ENCODE measurements at regions not wholly inside any gene's neighbourhood (a gene's known extent, or its start where the extent isn't known, plus 50 kb on each side); places are given as distances from the start of the nearest gene placed in this dataset.

- TF ChIP-seq NR1H2 (CRISPR knock-in tag; IDR thresholded peaks at IDR 0.05) (no peak), ZNF121 (CRISPR knock-in tag; IDR thresholded peaks at IDR 0.05) (no peak)
Observed at GRCh38 chr12:65593239-65593701, 231.0 kb upstream of the HMGA2 start (continued).

GRCh38 chr12:65594409-65594808 lies 229.9 kb upstream of the HMGA2 start:
- DNase-seq (ENCODE audit: low spot score): no peak
- Mint-ChIP-seq H3K27me3 (ENCODE audit: low read depth) (no peaks in the 10 kb centered on the region; the same call in 1 of the 2 replicates), H3K4me3 (peak overlapping the region; percentile 67), H3K36me3 (no peaks in the 10 kb centered on the region), H3K4me1 (peaks cover 50% of the 10 kb centered on the region), H3K9me3 (no peaks in the 10 kb centered on the region), H3K27ac (peak overlapping the region; percentile 68)
- ChIA-PET CTCF (interaction anchor here (1.8 to 2.5 kb wide), 2 partner anchors 8 to 38 kb away, joined by 11 to 18 read pairs; no protein-coding TSS in a partner anchor), POLR2A (interaction anchor here (0.7 kb wide), 1 partner anchor 8 kb away, joined by 3 read pairs; no protein-coding TSS in a partner anchor)
- ATAC-seq: no peak
- no peak for TF ChIP-seq TEAD1 (CRISPR knock-in tag; IDR thresholded peaks at IDR 0.05)

GRCh38 chr12:65595016-65595560 lies 229.2 kb upstream of the HMGA2 start:
- CTCF ChIA-PET: interaction anchor here (1.8 to 2.5 kb wide), 2 partner anchors 7 to 38 kb away, joined by 11 to 18 read pairs; no protein-coding TSS in a partner anchor
- peak; percentile 40 for ATAC-seq
- H3K4me3 Mint-ChIP-seq: peak overlapping the region; percentile 67

GRCh38 chr12:65596514-65597091 lies 227.7 kb upstream of the HMGA2 start:
- POLR2A ChIA-PET: no interaction called here
- Mint-ChIP-seq H3K9me3 (no peaks in the 10 kb centered on the region), H3K36me3 (no peaks in the 10 kb centered on the region), H3K4me1 (peaks cover 52% of the 10 kb centered on the region), H3K4me3 (no peak overlapping the region), H3K27me3 (ENCODE audit: low read depth) (no peaks in the 10 kb centered on the region; the same call in 1 of the 2 replicates), H3K27ac (no peak overlapping the region)
- DNase-seq (ENCODE audit: low spot score): no peak
- CTCF ChIA-PET: interaction anchor here (0.6 kb wide), 1 partner anchor 142 kb away, joined by 3 read pairs; no protein-coding TSS in a partner anchor
- ATAC-seq: no peak
- no peak for TF ChIP-seq ZNF425 (CRISPR knock-in tag; conservative IDR thresholded peaks at IDR 0.05)
- TF ChIP-seq ATF2 (CRISPR knock-in tag; IDR thresholded peaks at IDR 0.05; ENCODE audit: borderline replicate concordance, low read depth): no peak
- no peak for TF ChIP-seq FOXP1 (CRISPR knock-in tag; IDR thresholded peaks at IDR 0.05; ENCODE audit: borderline replicate concordance)
- no peak for TF ChIP-seq STAT6 (CRISPR knock-in tag; conservative IDR thresholded peaks at IDR 0.05; ENCODE audit: low read depth)
- TF ChIP-seq ZNF423 (CRISPR knock-in tag; IDR thresholded peaks at IDR 0.05): no peak
- no peak for TF ChIP-seq GABPB1 (CRISPR knock-in tag; IDR thresholded peaks at IDR 0.05)
- no peak for TF ChIP-seq MXD4 (CRISPR knock-in tag; IDR thresholded peaks at IDR 0.05; ENCODE audit: borderline replicate concordance)
- no peak for TF ChIP-seq CTCF (IDR thresholded peaks at IDR 0.05)

More at GRCh38 chr12:65595016-65595560, 229.2 kb upstream of the HMGA2 start:
- peaks cover 52% of the 10 kb centered on the region for H3K4me1 Mint-ChIP-seq
- POLR2A ChIA-PET: interaction anchor here (0.7 kb wide), 1 partner anchor 8 kb away, joined by 3 read pairs; no protein-coding TSS in a partner anchor
- no peaks in the 10 kb centered on the region for H3K36me3 Mint-ChIP-seq
- H3K27me3 Mint-ChIP-seq (ENCODE audit: low read depth): no peaks in the 10 kb centered on the region; the same call in 1 of the 2 replicates
- TF ChIP-seq NR1H2 (CRISPR knock-in tag; IDR thresholded peaks at IDR 0.05): no peak
- TF ChIP-seq ZNF281 (CRISPR knock-in tag; IDR thresholded peaks at IDR 0.05): no peak
- TF ChIP-seq MXD4 (CRISPR knock-in tag; IDR thresholded peaks at IDR 0.05; ENCODE audit: borderline replicate concordance): no peak
- TF ChIP-seq GABPB1 (CRISPR knock-in tag; IDR thresholded peaks at IDR 0.05): no peak
- TF ChIP-seq ESRRA (CRISPR knock-in tag; IDR thresholded peaks at IDR 0.05; ENCODE audit: borderline replicate concordance): no peak
- TF ChIP-seq NFE2L1 (CRISPR knock-in tag; IDR thresholded peaks at IDR 0.05): no peak
- H3K27ac Mint-ChIP-seq: no peak overlapping the region; the same call in 1 of the 2 replicates
- H3K9me3 Mint-ChIP-seq: no peaks in the 10 kb centered on the region
- DNase-seq (ENCODE audit: low spot score): peak; percentile 24
